ENCODE measurements at regions not wholly inside any gene's neighbourhood (a gene's known extent, or its start where the extent isn't known, plus 50 kb on each side); places are given as distances from the start of the nearest gene placed in this dataset.

GRCh38 chr17:74010903-74011302 is 192.6 kb upstream of the RPL38 start:
- DNase-seq (ENCODE audit: low read depth), result no peak
- no peak overlapping the region for H3K4me3 ChIP-seq (ENCODE audit: control insufficient read depth, low read depth, low read length)
- no peak for TF ChIP-seq CTCF (conservative IDR thresholded peaks at IDR 0.05; ENCODE audit: control insufficient read depth, insufficient read depth, low read depth, low read length)

GRCh38 chr17:74011966-74012365 is 191.5 kb upstream of the RPL38 start:
- no peak overlapping the region for H3K4me3 ChIP-seq (ENCODE audit: control insufficient read depth, low read depth, low read length)
- TF ChIP-seq CTCF (conservative IDR thresholded peaks at IDR 0.05; ENCODE audit: control insufficient read depth, insufficient read depth, low read depth, low read length), result no peak
- no peak for DNase-seq (ENCODE audit: low read depth)

- H3K4me3 ChIP-seq (ENCODE audit: control insufficient read depth, low read depth, low read length), result no peak overlapping the region
- DNase-seq (ENCODE audit: low read depth), result no peak
- TF ChIP-seq CTCF (conservative IDR thresholded peaks at IDR 0.05; ENCODE audit: control insufficient read depth, insufficient read depth, low read depth, low read length), result no peak
Observed at GRCh38 chr17:74012465-74012864, 191.0 kb upstream of the RPL38 start.

- H3K4me3 ChIP-seq (ENCODE audit: control insufficient read depth, low read depth, low read length), result no peak overlapping the region
- TF ChIP-seq CTCF (conservative IDR thresholded peaks at IDR 0.05; ENCODE audit: control insufficient read depth, insufficient read depth, low read depth, low read length), result no peak
- no peak for DNase-seq (ENCODE audit: low read depth)
Observed at GRCh38 chr17:74015316-74015715, 188.2 kb upstream of the RPL38 start.

- no peak overlapping the region for H3K4me3 ChIP-seq (ENCODE audit: control insufficient read depth, low read depth, low read length)
- DNase-seq (ENCODE audit: low read depth), result no peak
- no peak for TF ChIP-seq CTCF (conservative IDR thresholded peaks at IDR 0.05; ENCODE audit: control insufficient read depth, insufficient read depth, low read depth, low read length)
Observed at GRCh38 chr17:74015990-74016389, 187.5 kb upstream of the RPL38 start.

- no peak for DNase-seq (ENCODE audit: low read depth)
- no peak overlapping the region for H3K4me3 ChIP-seq (ENCODE audit: control insufficient read depth, low read depth, low read length)
- no peak for TF ChIP-seq CTCF (conservative IDR thresholded peaks at IDR 0.05; ENCODE audit: control insufficient read depth, insufficient read depth, low read depth, low read length)
Observed at GRCh38 chr17:74016461-74016860, 187.0 kb upstream of the RPL38 start.

GRCh38 chr17:74017466-74017865 is 186.0 kb upstream of the RPL38 start:
- no peak for DNase-seq (ENCODE audit: low read depth)
- TF ChIP-seq CTCF (conservative IDR thresholded peaks at IDR 0.05; ENCODE audit: control insufficient read depth, insufficient read depth, low read depth, low read length), result no peak

More at GRCh38 chr17:74017466-74017865, 186.0 kb upstream of the RPL38 start:
- H3K4me3 ChIP-seq (ENCODE audit: control insufficient read depth, low read depth, low read length), result no peak overlapping the region
